Nucleus accumbens (tissue), 56 donors: ENCODE measurements at regions not wholly inside any gene's neighbourhood (a gene's known extent, or its start where the extent isn't known, plus 50 kb on each side); places are given as distances from the start of the nearest gene placed in this dataset.
A peak's percentile ranks its signal among the peaks of the same experiment; 100 is the strongest.

ENCODE experiments used
- DNase-seq, 56 donors: peaks; one replicate each; lab custom pipeline; 2025; lab: John Stamatoyannopoulos, UW

GRCh38 chr5:67363963-67364362 is 167.4 kb upstream of the CD180 start:
- no peak for DNase-seq

DNA sequence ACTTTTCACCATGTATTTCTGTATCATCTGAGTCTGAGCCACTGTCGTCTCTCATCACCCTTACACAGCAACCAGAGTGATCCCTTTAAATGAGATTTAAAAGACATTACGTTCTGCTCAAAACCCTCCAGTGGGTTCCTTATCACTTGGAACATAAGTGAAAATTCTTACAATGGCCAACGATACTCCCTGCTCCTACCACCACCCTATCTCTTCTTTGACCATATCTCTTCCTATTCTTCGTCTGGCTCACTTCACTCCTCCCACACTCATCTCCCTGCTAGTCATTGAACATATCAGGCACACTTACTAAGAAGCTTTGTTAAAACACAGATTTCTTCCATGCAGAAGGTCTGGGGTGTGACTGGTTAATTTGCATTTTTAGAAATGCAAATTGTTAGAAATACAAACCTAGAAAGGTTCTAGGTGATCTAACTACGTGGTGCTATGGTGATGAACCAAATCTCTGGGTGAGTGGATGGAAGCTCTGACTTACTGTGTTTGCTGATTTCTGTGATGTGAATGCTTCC is 166.6 kb upstream of the CD180 start:
- DNase-seq: no peak

GRCh38 chr5:67361932-67362729 is 165.5 kb upstream of the CD180 start:
- no peak for DNase-seq

- no peak for DNase-seq
Observed at GRCh38 chr5:67360047-67360446, 163.4 kb upstream of the CD180 start.

- no peak for DNase-seq
Observed at GRCh38 chr5:67358186-67358585, 161.6 kb upstream of the CD180 start.

- no peak for DNase-seq
Observed at GRCh38 chr5:67355120-67355713, 158.6 kb upstream of the CD180 start.

GRCh38 chr5:67353500-67354450 is 157.2 kb upstream of the CD180 start:
- DNase-seq: peak in 3 of 56 donors; percentile 4 to 18 (median 9)

DNA sequence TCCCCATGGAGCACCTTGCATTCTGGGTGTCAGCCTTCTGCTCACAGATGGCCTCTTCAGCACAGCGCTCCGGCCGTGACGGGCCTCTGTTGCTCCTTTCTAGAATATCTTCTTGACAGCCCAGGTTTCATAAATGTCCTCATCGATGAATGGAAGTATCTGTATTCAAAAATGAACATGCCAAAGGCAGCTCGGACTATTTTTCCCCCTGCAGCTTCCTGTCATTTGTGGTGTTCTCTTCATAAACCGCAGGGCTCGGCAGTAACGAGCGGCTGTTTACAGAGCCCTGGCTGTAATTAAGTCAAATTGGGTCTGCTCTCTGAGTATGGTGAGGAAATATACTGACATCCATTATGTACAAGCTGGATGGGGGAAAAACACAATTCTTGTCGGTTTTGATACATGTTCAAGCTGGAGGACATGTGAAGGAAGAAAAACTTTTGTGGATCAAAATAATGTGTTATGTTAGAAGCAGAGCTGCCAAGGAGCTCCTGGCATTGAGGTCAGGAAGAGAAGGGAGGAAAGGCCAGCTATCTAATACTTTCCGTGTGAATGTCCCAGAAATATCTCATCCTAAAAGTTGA is 154.1 kb upstream of the CD180 start:
- DNase-seq: no peak

DNA sequence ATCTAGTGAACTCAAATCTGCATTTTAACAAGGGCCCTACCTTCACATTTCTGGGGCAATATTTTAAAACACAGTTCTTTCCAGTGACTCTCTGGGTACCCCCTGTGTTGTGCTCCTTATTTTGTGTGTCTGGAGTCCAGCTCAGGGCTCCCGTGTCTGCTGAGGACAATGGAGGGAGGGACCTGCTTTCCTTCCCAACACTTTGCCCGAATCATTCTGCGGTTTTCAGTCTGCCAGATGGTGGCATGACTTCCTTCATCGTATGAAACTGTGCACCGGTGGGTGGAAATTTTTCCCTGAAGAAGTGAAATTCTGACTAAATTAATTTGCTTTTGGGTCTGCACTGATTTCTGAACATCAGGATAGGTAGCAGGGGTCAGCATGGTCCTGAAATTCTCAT is 153.6 kb upstream of the CD180 start:
- no peak for DNase-seq

GRCh38 chr5:67347821-67348220 is 151.2 kb upstream of the CD180 start:
- DNase-seq: no peak

- no peak for DNase-seq
Observed at GRCh38 chr5:67346611-67347010, 150.0 kb upstream of the CD180 start.

- DNase-seq: no peak
Observed at GRCh38 chr5:67344870-67345269, 148.3 kb upstream of the CD180 start.

- DNase-seq: no peak
Observed at GRCh38 chr5:67343835-67344234, 147.2 kb upstream of the CD180 start.

DNA sequence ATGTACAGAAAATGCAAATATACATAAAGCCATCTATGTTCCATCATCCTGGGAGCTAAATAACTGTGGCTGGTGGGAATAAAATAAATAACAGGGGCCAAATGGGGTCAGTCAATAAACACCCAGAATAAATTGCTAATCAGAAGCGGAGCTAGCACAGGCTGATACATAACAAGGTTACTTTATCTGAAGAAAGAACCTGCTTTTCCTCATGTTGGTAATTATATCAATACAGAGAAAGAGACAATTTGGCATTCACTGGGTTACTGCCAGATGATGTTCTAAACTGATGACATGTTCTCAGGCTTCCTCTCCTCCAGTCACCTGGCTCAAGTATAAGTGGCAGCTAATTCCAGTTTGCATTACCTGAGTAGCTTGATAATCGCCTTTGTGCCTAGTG is 144.9 kb upstream of the CD180 start:
- no peak for DNase-seq

DNA sequence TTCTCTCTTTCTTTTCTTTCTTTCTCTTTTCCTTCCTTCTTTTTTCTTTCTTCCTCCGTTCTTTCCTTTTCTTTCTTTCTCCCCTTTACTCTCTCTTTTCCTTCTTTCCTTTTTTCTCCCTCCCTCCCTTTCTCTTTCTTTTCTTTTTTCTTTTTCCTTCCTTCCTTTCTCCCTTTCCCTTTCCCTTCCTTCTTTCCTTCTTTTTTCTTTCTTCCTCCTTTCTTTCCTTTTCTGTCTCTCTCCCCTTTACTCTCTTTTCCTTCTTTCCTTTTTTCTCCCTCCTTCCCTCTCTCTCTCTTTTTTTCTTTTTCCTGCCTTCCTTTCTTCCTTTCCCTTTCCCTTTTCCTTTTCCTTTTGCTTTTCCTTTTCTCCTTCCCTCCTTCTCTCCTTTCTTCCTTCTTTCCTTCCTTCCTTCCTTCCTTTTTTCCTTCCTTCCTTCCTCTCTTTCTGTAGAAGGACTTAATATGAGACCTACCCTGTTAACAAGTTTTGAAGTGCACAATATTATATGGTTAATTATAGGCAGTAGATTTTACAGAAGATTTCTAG is 142.7 kb upstream of the CD180 start:
- no peak for DNase-seq

DNA sequence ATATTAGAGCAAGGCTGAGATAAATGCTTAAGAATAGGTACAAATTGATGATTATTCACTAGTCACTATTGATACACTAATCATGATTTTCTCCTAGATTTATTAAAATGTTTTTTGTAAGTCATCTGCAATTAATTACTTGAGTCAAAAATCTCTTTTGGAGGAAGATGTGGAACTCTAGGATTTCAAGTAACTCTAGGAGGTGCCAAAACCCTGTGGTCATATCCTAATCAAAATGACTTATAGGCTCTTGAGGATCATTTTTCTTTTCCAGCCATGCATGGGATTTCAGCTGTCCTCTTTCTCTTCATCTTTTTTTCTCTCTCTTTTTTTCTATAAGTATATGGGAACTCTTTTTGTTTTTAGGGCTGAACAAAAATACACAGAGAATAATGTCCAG is 141.8 kb upstream of the CD180 start:
- DNase-seq: no peak

DNA sequence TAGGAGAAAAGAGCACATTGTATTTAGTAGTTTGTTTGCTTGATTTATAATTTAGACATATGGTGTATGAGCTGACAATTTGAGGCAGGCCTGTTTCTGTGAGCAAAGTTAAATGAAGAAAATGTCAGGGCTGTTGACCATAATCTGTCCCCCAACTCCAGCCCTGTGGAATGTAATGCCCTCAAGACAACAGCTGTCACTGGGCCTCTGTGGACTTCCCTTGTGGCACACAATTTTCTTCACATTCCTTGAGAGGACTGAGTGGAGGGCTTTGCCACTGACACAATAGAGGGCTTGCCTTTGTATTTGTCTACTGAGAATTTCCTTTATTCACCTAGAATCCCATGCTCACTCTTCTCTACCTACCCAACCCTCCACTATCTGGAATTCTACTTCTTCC is 141.2 kb upstream of the CD180 start:
- no peak for DNase-seq

GRCh38 chr5:67335426-67335825 is 138.8 kb upstream of the CD180 start:
- no peak for DNase-seq

DNA sequence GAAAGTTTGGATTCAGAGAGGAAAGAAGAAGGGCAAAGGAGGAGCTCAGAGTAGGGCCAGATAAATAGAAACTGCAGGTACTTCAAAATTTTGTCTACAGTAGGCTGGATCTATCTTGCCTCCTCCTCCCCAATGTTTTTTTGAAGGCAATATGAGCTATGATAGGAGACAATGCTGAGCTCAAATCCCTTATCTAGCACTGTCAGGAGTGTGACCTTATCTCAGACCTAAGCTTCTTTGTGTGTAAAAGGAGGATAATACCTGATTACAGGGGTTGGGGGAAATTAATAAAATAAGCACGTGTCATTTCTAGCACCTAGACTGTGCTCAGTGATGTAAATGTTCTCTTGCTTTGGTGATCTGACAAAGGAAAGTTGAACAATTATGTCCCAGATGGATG is 137.8 kb upstream of the CD180 start:
- DNase-seq: no peak

DNA sequence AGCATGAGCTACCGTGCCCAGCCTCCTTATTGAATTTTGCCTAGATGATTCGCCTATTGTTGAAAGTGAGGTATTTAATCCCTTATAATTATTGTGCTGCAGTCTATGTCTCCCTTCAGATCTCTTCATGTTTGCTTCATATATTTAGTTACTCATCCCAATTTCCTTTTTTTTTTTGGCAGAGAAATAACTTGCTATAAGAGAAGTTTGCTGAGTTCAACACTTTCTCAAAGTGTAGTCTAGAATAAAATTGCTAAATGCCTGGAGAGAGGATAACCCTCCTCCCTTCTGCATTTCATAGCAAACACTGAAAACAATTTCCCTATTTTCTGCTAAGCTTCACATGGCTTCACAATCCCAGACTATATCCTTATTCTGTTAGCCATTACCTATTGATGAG is 136.6 kb upstream of the CD180 start:
- no peak for DNase-seq
